ENCODE measurements at regions not wholly inside any gene's neighbourhood (a gene's known extent, or its start where the extent isn't known, plus 50 kb on each side); places are given as distances from the start of the nearest gene placed in this dataset.

- TF ChIP-seq, protein P1, sequence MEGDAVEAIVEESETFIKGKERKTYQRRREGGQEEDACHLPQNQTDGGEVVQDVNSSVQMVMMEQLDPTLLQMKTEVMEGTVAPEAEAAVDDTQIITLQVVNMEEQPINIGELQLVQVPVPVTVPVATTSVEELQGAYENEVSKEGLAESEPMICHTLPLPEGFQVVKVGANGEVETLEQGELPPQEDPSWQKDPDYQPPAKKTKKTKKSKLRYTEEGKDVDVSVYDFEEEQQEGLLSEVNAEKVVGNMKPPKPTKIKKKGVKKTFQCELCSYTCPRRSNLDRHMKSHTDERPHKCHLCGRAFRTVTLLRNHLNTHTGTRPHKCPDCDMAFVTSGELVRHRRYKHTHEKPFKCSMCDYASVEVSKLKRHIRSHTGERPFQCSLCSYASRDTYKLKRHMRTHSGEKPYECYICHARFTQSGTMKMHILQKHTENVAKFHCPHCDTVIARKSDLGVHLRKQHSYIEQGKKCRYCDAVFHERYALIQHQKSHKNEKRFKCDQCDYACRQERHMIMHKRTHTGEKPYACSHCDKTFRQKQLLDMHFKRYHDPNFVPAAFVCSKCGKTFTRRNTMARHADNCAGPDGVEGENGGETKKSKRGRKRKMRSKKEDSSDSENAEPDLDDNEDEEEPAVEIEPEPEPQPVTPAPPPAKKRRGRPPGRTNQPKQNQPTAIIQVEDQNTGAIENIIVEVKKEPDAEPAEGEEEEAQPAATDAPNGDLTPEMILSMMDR (IDR thresholded peaks at IDR 0.05), result no peak
- no peak for TF ChIP-seq POLR2A (IDR thresholded peaks at IDR 0.05)
Observed at GRCh38 chr17:79152636-79153035, 78.0 kb downstream of the ENGASE start.
